ENCODE measurements at regions not wholly inside any gene's neighbourhood (a gene's known extent, or its start where the extent isn't known, plus 50 kb on each side); places are given as distances from the start of the nearest gene placed in this dataset.
A peak's percentile ranks its signal among the peaks of the same experiment; 100 is the strongest.

GRCh38 chr13:40059540-40060232 is 404.2 kb downstream of the COG6 start:
- TF ChIP-seq POLR2A (IDR thresholded peaks at IDR 0.05; ENCODE audit: extremely low read depth, insufficient read length) = no peak
- no peak for TF ChIP-seq CTCF (IDR thresholded peaks at IDR 0.05; ENCODE audit: low read depth, low read length)
- TF ChIP-seq MAX (IDR thresholded peaks at IDR 0.05; ENCODE audit: low read depth, low read length) = no peak
- TF ChIP-seq MYC (IDR thresholded peaks at IDR 0.05; ENCODE audit: low read depth, low read length) = no peak
- H3K4me3 ChIP-seq (ENCODE audit: low read depth, low read length) = no peak overlapping the region
- DNase-seq (ENCODE audit: low read depth) = no peak

GRCh38 chr13:40060296-40061007 is 405.0 kb downstream of the COG6 start:
- peak; percentile 86 for DNase-seq (ENCODE audit: low read depth)
- TF ChIP-seq MYC (IDR thresholded peaks at IDR 0.05; ENCODE audit: low read depth, low read length) (no peak), POLR2A (IDR thresholded peaks at IDR 0.05; ENCODE audit: extremely low read depth, insufficient read length) (no peak), CTCF (IDR thresholded peaks at IDR 0.05; ENCODE audit: low read depth, low read length) (no peak), MAX (IDR thresholded peaks at IDR 0.05; ENCODE audit: low read depth, low read length) (no peak)

GRCh38 chr13:40061466-40062450 is 406.3 kb downstream of the COG6 start:
- TF ChIP-seq CTCF (IDR thresholded peaks at IDR 0.05; ENCODE audit: low read depth, low read length) = no peak
- no peak for TF ChIP-seq MYC (IDR thresholded peaks at IDR 0.05; ENCODE audit: low read depth, low read length)
- no peak for TF ChIP-seq MAX (IDR thresholded peaks at IDR 0.05; ENCODE audit: low read depth, low read length)
- TF ChIP-seq POLR2A (IDR thresholded peaks at IDR 0.05; ENCODE audit: extremely low read depth, insufficient read length) = no peak
- no peak for DNase-seq (ENCODE audit: low read depth)
- H3K4me3 ChIP-seq (ENCODE audit: low read depth, low read length) = no peak overlapping the region

More at GRCh38 chr13:40060296-40061007, 405.0 kb downstream of the COG6 start:
- H3K4me3 ChIP-seq (ENCODE audit: low read depth, low read length) = no peak overlapping the region

GRCh38 chr13:40063278-40063698 is 407.8 kb downstream of the COG6 start:
- TF ChIP-seq POLR2A (IDR thresholded peaks at IDR 0.05; ENCODE audit: extremely low read depth, insufficient read length) (no peak), MYC (IDR thresholded peaks at IDR 0.05; ENCODE audit: low read depth, low read length) (no peak)
- DNase-seq (ENCODE audit: low read depth) = no peak
- no peak overlapping the region for H3K4me3 ChIP-seq (ENCODE audit: low read depth, low read length)

- no peak overlapping the region for H3K4me3 ChIP-seq (ENCODE audit: low read depth, low read length)
- DNase-seq (ENCODE audit: low read depth) = no peak
- TF ChIP-seq MAX (IDR thresholded peaks at IDR 0.05; ENCODE audit: low read depth, low read length) = no peak
- TF ChIP-seq CTCF (IDR thresholded peaks at IDR 0.05; ENCODE audit: low read depth, low read length) = no peak
- TF ChIP-seq MYC (IDR thresholded peaks at IDR 0.05; ENCODE audit: low read depth, low read length) = no peak
- TF ChIP-seq POLR2A (IDR thresholded peaks at IDR 0.05; ENCODE audit: extremely low read depth, insufficient read length) = no peak
These were observed 408.2 kb downstream of the COG6 start for GRCh38 chr13:40063703-40064102.

Data from NB4 (cell line).